K562 (cell line): ENCODE measurements at regions not wholly inside any gene's neighbourhood (a gene's known extent, or its start where the extent isn't known, plus 50 kb on each side); places are given as distances from the start of the nearest gene placed in this dataset.
"Not testable (repeated sequence)": the region's sequence is repeated elsewhere in the genome, so short reads cannot be mapped to it uniquely, and the experiment has no call there.

Experiments used
- CBX8 ChIP-seq: fragments of 200-600 bp; sonication (generic); IDR thresholded peaks from 2 replicates; pipeline ENCODE4 v1.6.1; 2012; ENCODE audit warnings: borderline replicate concordance, mixed run types, low read depth, mild to moderate bottlenecking, moderate library complexity, mixed read lengths, low read length, control low read depth, inconsistent platforms; ENCODE audit not compliant: poor library complexity, severe bottlenecking; ENCODE audit errors: extremely low read depth
- L3MBTL2 ChIP-seq: fragments of 450-650 bp; IDR thresholded peaks from 2 replicates; pipeline ENCODE4 v1.6.1; 2016; ENCODE audit warnings: mild to moderate bottlenecking, moderate library complexity
- NFYB ChIP-seq: IDR thresholded peaks from 2 replicates; pipeline ENCODE4 v1.6.1; 2011; ENCODE audit warnings: mild to moderate bottlenecking, moderate library complexity; ENCODE audit not compliant: insufficient read length; ENCODE audit errors: extremely low read depth
- NONO ChIP-seq, 2 experiments: fragments of 200-400 bp in 1 of 2; fragments of 450-650 bp in 1 of 2; formaldehyde crosslinking in 1 of 2; IDR thresholded peaks; 2 replicates each; pipeline ENCODE4 v1.6.1; 2017; ENCODE audit warnings: low read depth in 2 of 2, mild to moderate bottlenecking in 2 of 2, moderate library complexity in 2 of 2, low read length in 1 of 2
- NRF1 ChIP-seq, 2 experiments: fragments of 450-650 bp; IDR thresholded peaks in 1 of 2; conservative IDR thresholded peaks in 1 of 2; 2 replicates each; pipeline ENCODE4 v1.6.1; 2014; ENCODE audit warnings: mild to moderate bottlenecking in 2 of 2
- PHF8 ChIP-seq: fragments of 200-600 bp; sonication (generic); IDR thresholded peaks from 2 replicates; pipeline ENCODE4 v1.6.1; 2012; ENCODE audit warnings: mixed run types, mild to moderate bottlenecking, inconsistent platforms, low read length, moderate library complexity, borderline replicate concordance
- REST ChIP-seq, 2 experiments: fragments of 450-650 bp; formaldehyde crosslinking in 1 of 2; IDR thresholded peaks; 2 replicates each; pipeline versions ENCODE4 v1.4.0 to v1.6.1; 2014 to 2020; ENCODE audit warnings: mild to moderate bottlenecking in 2 of 2, borderline replicate concordance in 1 of 2, low read depth in 1 of 2
- RFX5 ChIP-seq: IDR thresholded peaks from 2 replicates; pipeline ENCODE4 v1.6.1; 2011; ENCODE audit warnings: low read depth, mild to moderate bottlenecking, improper control_type of control experiment, low read length
- ZBTB8A ChIP-seq: fragments of 450-650 bp; IDR thresholded peaks from 2 replicates; pipeline ENCODE4 v1.6.1; 2018; ENCODE audit warnings: mild to moderate bottlenecking, moderate library complexity; ENCODE audit not compliant: partially characterized antibody
- ZKSCAN8 ChIP-seq: fragments of 200-800 bp; sonication (Bioruptor generic); IDR thresholded peaks from 2 replicates; pipeline ENCODE4 v1.6.1; 2016; ENCODE audit warnings: missing genetic modification characterization, missing compliant biosample characterization
- ZNF274 ChIP-seq: IDR thresholded peaks from 2 replicates; pipeline ENCODE4 v1.6.1; 2011; ENCODE audit warnings: low read depth, mild to moderate bottlenecking, low read length, moderate library complexity, borderline replicate concordance

GRCh38 chr4:9604893-9605190, 160.6 kb downstream of the DEFB131A start:
- not testable (repeated sequence) for TF ChIP-seq NONO (IDR thresholded peaks at IDR 0.05; ENCODE audit: low read depth in 2 of 2, low read length in 1 of 2); L3MBTL2; PHF8; CBX8; ZBTB8A; NFYB; NRF1 (conservative IDR thresholded peaks at IDR 0.05 in 1 of 2, IDR thresholded peaks at IDR 0.05 in 1 of 2); ZNF274; REST (IDR thresholded peaks at IDR 0.05; ENCODE audit: borderline replicate concordance); REST (CRISPR knock-in tag; IDR thresholded peaks at IDR 0.05; ENCODE audit: low read depth); RFX5; ZKSCAN8 (CRISPR knock-in tag)
